GM12891 (cell line): ENCODE measurements at regions not wholly inside any gene's neighbourhood (a gene's known extent, or its start where the extent isn't known, plus 50 kb on each side); places are given as distances from the start of the nearest gene placed in this dataset.

Source experiments
- PAX5 ChIP-seq: IDR thresholded peaks from 2 replicates; pipeline ENCODE4 v1.6.1; 2011; ENCODE audit warnings: low read length, moderate library complexity, mild to moderate bottlenecking; ENCODE audit not compliant: insufficient read depth, severe bottlenecking
- POLR2A ChIP-seq: IDR thresholded peaks from 2 replicates; pipeline ENCODE4 v1.6.1; 2011; ENCODE audit warnings: low read depth, low read length, control low read depth
- POLR2AphosphoS5 ChIP-seq: IDR thresholded peaks from 2 replicates; pipeline ENCODE4 v1.6.1; 2011; ENCODE audit warnings: low read depth, low read length, control low read depth
- POU2F2 ChIP-seq: IDR thresholded peaks from 2 replicates; pipeline ENCODE4 v1.6.1; 2011; ENCODE audit warnings: low read depth, mild to moderate bottlenecking, control low read depth, low read length, moderate library complexity
- SPI1 ChIP-seq: IDR thresholded peaks from 2 replicates; pipeline ENCODE4 v1.6.1; 2011; ENCODE audit warnings: low read depth, low read length, control low read depth

DNA sequence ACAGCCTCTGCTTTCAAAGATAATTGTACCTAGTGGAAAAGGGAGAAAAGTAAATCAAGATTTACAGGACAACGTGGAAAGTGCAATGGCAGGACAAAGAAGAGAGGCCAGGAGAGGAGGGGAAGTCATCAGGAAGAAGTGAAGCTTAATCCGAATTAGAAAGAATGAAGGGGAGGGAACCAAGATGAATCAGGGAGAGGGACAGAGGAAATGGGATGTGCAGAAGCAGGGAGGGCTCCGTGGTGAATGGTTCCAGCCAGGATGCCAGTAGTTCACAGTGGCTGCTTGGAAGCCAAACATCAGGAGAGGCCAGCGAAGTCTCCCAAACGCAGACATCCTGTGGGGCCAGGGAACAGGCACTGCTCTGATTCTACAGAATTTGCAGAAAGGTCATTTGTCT, 144.4 kb downstream of the LIG4 start:
- TF ChIP-seq POLR2AphosphoS5, result no peak
- TF ChIP-seq POLR2A, result no peak
- TF ChIP-seq POU2F2, result no peak
- no peak for TF ChIP-seq SPI1
- TF ChIP-seq PAX5, result no peak
